ENCODE measurements at regions not wholly inside any gene's neighbourhood (a gene's known extent, or its start where the extent isn't known, plus 50 kb on each side); places are given as distances from the start of the nearest gene placed in this dataset.
"Not testable (repeated sequence)": the region's sequence is repeated elsewhere in the genome, so short reads cannot be mapped to it uniquely, and the experiment has no call there.

- DNase-seq: no peak
These were observed 104.9 kb upstream of the C14orf180 start for GRCh38 chr14:104474495-104475213.

GRCh38 chr14:104475256-104475655, 104.3 kb upstream of the C14orf180 start:
- no peak for DNase-seq

GRCh38 chr14:104475802-104476201, 103.8 kb upstream of the C14orf180 start:
- DNase-seq: no peak

GRCh38 chr14:104476437-104476836, 103.1 kb upstream of the C14orf180 start:
- DNase-seq: no peak

GRCh38 chr14:104477117-104477623, 102.4 kb upstream of the C14orf180 start:
- no peak for DNase-seq

- DNase-seq: no peak
These were observed 101.7 kb upstream of the C14orf180 start for GRCh38 chr14:104477666-104478380.

- no peak for DNase-seq
These were observed 100.9 kb upstream of the C14orf180 start for GRCh38 chr14:104478656-104479055.

- no peak for DNase-seq
These were observed 99.7 kb upstream of the C14orf180 start for GRCh38 chr14:104479901-104480300.

GRCh38 chr14:104481323-104481722, 98.2 kb upstream of the C14orf180 start:
- no peak for DNase-seq

- not testable (repeated sequence) for DNase-seq
These were observed 97.5 kb upstream of the C14orf180 start for GRCh38 chr14:104482017-104482416.

- DNase-seq: no peak
These were observed 93.2 kb upstream of the C14orf180 start for GRCh38 chr14:104486222-104486923.

GRCh38 chr14:104494483-104494882, 85.1 kb upstream of the C14orf180 start:
- DNase-seq: no peak

GRCh38 chr14:104496095-104496494, 83.5 kb upstream of the C14orf180 start:
- DNase-seq: no peak

- no peak for DNase-seq
These were observed 79.5 kb upstream of the C14orf180 start for GRCh38 chr14:104499784-104500760.

GRCh38 chr14:104502060-104502459, 77.5 kb upstream of the C14orf180 start:
- DNase-seq: no peak

- DNase-seq: no peak
These were observed 75.9 kb upstream of the C14orf180 start for GRCh38 chr14:104503691-104504090.

GRCh38 chr14:104504172-104504735, 75.3 kb upstream of the C14orf180 start:
- DNase-seq: no peak

- DNase-seq: no peak
These were observed 74.2 kb upstream of the C14orf180 start for GRCh38 chr14:104505085-104506074.

GRCh38 chr14:104506461-104507253, 72.9 kb upstream of the C14orf180 start:
- DNase-seq: no peak

- DNase-seq: no peak
These were observed 72.1 kb upstream of the C14orf180 start for GRCh38 chr14:104507443-104507842.
